Cardiac muscle cell (in vitro differentiated cells and primary cell): ENCODE measurements at regions not wholly inside any gene's neighbourhood (a gene's known extent, or its start where the extent isn't known, plus 50 kb on each side); places are given as distances from the start of the nearest gene placed in this dataset.

Source experiments
- DNase-seq, 2 donors: peaks; one replicate each; pipeline versions ENCODE4 v3.0.0 to v3.0.0-alpha.2; 2010 to 2017; ENCODE audit warnings: low read depth in 1 of 2, low spot score in 1 of 2
- H3K27ac ChIP-seq: fragments of 200-600 bp; sonication (generic); 2 replicates; pipeline ENCODE4 v1.5.1; 2016
- H3K27me3 ChIP-seq: fragments of 200-600 bp; sonication (generic); 2 replicates; pipeline ENCODE4 v1.6.0; 2016; ENCODE audit warnings: control low read depth
- H3K36me3 ChIP-seq: fragments of 200-600 bp; sonication (generic); 2 replicates; pipeline ENCODE4 v1.5.1; 2016; ENCODE audit warnings: control low read depth
- H3K4me1 ChIP-seq: fragments of 200-600 bp; sonication (generic); 2 replicates; pipeline ENCODE4 v1.8.1; 2017; ENCODE audit warnings: low read depth, mild to moderate bottlenecking, mixed run types
- H3K4me3 ChIP-seq: fragments of 200-600 bp; sonication (generic); 2 replicates; pipeline ENCODE4 v1.5.1; 2016; ENCODE audit warnings: mild to moderate bottlenecking
- H3K9me3 ChIP-seq: fragments of 200-600 bp; sonication (generic); 2 replicates; pipeline ENCODE4 v1.5.1; 2017; ENCODE audit warnings: low read depth, mild to moderate bottlenecking, control low read depth
- CTCF ChIP-seq: IDR thresholded peaks from 2 replicates; pipeline ENCODE4 v1.5.1; 2012; ENCODE audit warnings: low read depth, mild to moderate bottlenecking, low read length

- no peak for TF ChIP-seq CTCF
- peaks cover 24% of the 10 kb centered on the region for H3K4me1 ChIP-seq
- H3K9me3 ChIP-seq = no peaks in the 10 kb centered on the region
These were observed 90.4 kb upstream of the VAV3 start for GRCh38 chr1:108055387-108055786.

GRCh38 chr1:108054396-108054795 lies 89.4 kb upstream of the VAV3 start:
- no peak for TF ChIP-seq CTCF
- H3K27me3 ChIP-seq = no peaks in the 10 kb centered on the region
- DNase-seq = no peak
- peaks cover 28% of the 10 kb centered on the region for H3K4me1 ChIP-seq
- H3K4me3 ChIP-seq = no peak overlapping the region
- H3K27ac ChIP-seq = no peak overlapping the region
- H3K36me3 ChIP-seq = no peaks in the 10 kb centered on the region
- H3K9me3 ChIP-seq = no peaks in the 10 kb centered on the region

More at GRCh38 chr1:108055387-108055786, 90.4 kb upstream of the VAV3 start:
- DNase-seq = no peak
- Histone ChIP-seq H3K4me3 (no peak overlapping the region), H3K36me3 (no peaks in the 10 kb centered on the region), H3K27me3 (no peaks in the 10 kb centered on the region), H3K27ac (no peak overlapping the region)

GRCh38 chr1:108053270-108054013 lies 88.5 kb upstream of the VAV3 start:
- no peak overlapping the region for H3K27ac ChIP-seq
- H3K4me3 ChIP-seq = no peak overlapping the region
- H3K36me3 ChIP-seq = no peaks in the 10 kb centered on the region
- H3K27me3 ChIP-seq = no peaks in the 10 kb centered on the region
- DNase-seq = peak in 1 of 2 donors; percentile 74
- no peak for TF ChIP-seq CTCF
- no peaks in the 10 kb centered on the region for H3K9me3 ChIP-seq
- H3K4me1 ChIP-seq = peaks cover 28% of the 10 kb centered on the region

GRCh38 chr1:108051631-108052377 lies 86.8 kb upstream of the VAV3 start:
- DNase-seq = peak in 1 of 2 donors; percentile 64
- Histone ChIP-seq H3K9me3 (no peaks in the 10 kb centered on the region), H3K27me3 (no peaks in the 10 kb centered on the region), H3K36me3 (no peaks in the 10 kb centered on the region), H3K27ac (peak overlapping the region; percentile 56), H3K4me3 (no peak overlapping the region), H3K4me1 (peaks cover 28% of the 10 kb centered on the region)
- TF ChIP-seq CTCF = no peak

- Histone ChIP-seq H3K27me3 (no peaks in the 10 kb centered on the region), H3K36me3 (no peaks in the 10 kb centered on the region), H3K4me3 (no peak overlapping the region), H3K4me1 (peaks cover 24% of the 10 kb centered on the region), H3K27ac (peak overlapping the region; percentile 56), H3K9me3 (no peaks in the 10 kb centered on the region)
- TF ChIP-seq CTCF = no peak
- DNase-seq = peak in 1 of 2 donors; percentile 45
These were observed 86.1 kb upstream of the VAV3 start for GRCh38 chr1:108050911-108051629.
